GM18505 (cell line): ENCODE measurements at regions not wholly inside any gene's neighbourhood (a gene's known extent, or its start where the extent isn't known, plus 50 kb on each side); places are given as distances from the start of the nearest gene placed in this dataset.

Source experiments
- ATAC-seq: cut with Tn5 transposase; IDR thresholded peaks from one replicate; pipeline ENCODE4 v1.9.1; 2021; ENCODE audit not compliant: unreplicated experiment
- POLR2A ChIP-seq: IDR thresholded peaks from 4 replicates; pipeline ENCODE4 v1.6.1; 2011; ENCODE audit warnings: borderline replicate concordance; ENCODE audit not compliant: insufficient read depth, insufficient read length; ENCODE audit errors: extremely low read depth

GRCh38 chr10:128964100-128964403 lies 503.0 kb upstream of the MGMT start:
- ATAC-seq: no peak
- no peak for TF ChIP-seq POLR2A

- TF ChIP-seq POLR2A: no peak
- ATAC-seq: no peak
Observed at GRCh38 chr10:128967980-128968756, 498.9 kb upstream of the MGMT start.

GRCh38 chr10:128969551-128969950 lies 497.5 kb upstream of the MGMT start:
- TF ChIP-seq POLR2A: no peak
- no peak for ATAC-seq

GRCh38 chr10:128971374-128972035 lies 495.5 kb upstream of the MGMT start:
- ATAC-seq: no peak
- no peak for TF ChIP-seq POLR2A

- ATAC-seq: no peak
- no peak for TF ChIP-seq POLR2A
Observed at GRCh38 chr10:128972036-128972405, 495.0 kb upstream of the MGMT start.

- ATAC-seq: no peak
- no peak for TF ChIP-seq POLR2A
Observed at GRCh38 chr10:128973221-128973620, 493.8 kb upstream of the MGMT start.

GRCh38 chr10:128976856-128977255 lies 490.2 kb upstream of the MGMT start:
- no peak for TF ChIP-seq POLR2A
- ATAC-seq: no peak

GRCh38 chr10:128978211-128978610 lies 488.8 kb upstream of the MGMT start:
- ATAC-seq: no peak
- no peak for TF ChIP-seq POLR2A

GRCh38 chr10:128979405-128979804 lies 487.6 kb upstream of the MGMT start:
- no peak for TF ChIP-seq POLR2A
- ATAC-seq: no peak

- no peak for TF ChIP-seq POLR2A
Observed at GRCh38 chr10:128981251-128981650, 485.8 kb upstream of the MGMT start.

GRCh38 chr10:128981881-128982615 lies 485.0 kb upstream of the MGMT start:
- TF ChIP-seq POLR2A: no peak
- ATAC-seq: no peak

More at GRCh38 chr10:128981251-128981650, 485.8 kb upstream of the MGMT start:
- ATAC-seq: no peak

GRCh38 chr10:128982616-128982915 lies 484.5 kb upstream of the MGMT start:
- no peak for ATAC-seq

GRCh38 chr10:128985036-128985435 lies 482.0 kb upstream of the MGMT start:
- ATAC-seq: no peak
- no peak for TF ChIP-seq POLR2A

More at GRCh38 chr10:128982616-128982915, 484.5 kb upstream of the MGMT start:
- no peak for TF ChIP-seq POLR2A

GRCh38 chr10:128990986-128991385 lies 476.1 kb upstream of the MGMT start:
- no peak for ATAC-seq
- no peak for TF ChIP-seq POLR2A

GRCh38 chr10:128992770-128993169 lies 474.3 kb upstream of the MGMT start:
- no peak for ATAC-seq
- TF ChIP-seq POLR2A: no peak

GRCh38 chr10:128993443-128993842 lies 473.6 kb upstream of the MGMT start:
- no peak for TF ChIP-seq POLR2A
- ATAC-seq: no peak
